Endothelial cell (in vitro differentiated cells): ENCODE measurements at regions not wholly inside any gene's neighbourhood (a gene's known extent, or its start where the extent isn't known, plus 50 kb on each side); places are given as distances from the start of the nearest gene placed in this dataset.

Experiments used
- DNase-seq: peaks from one replicate; pipeline ENCODE4 v3.0.0; 2021; ENCODE audit warnings: low spot score
- H3K27ac Mint-ChIP-seq: one replicate; pipeline ENCODE4 v1.8.0; 2021; ENCODE audit warnings: mixed read lengths, inconsistent platforms; ENCODE audit not compliant: unreplicated experiment
- H3K27me3 Mint-ChIP-seq: one replicate; pipeline ENCODE4 v1.8.0; 2021; ENCODE audit warnings: mild to moderate bottlenecking, moderate library complexity, mixed read lengths, inconsistent platforms; ENCODE audit not compliant: unreplicated experiment
- H3K36me3 Mint-ChIP-seq: one replicate; pipeline ENCODE4 v1.8.0; 2021; ENCODE audit warnings: mild to moderate bottlenecking, low read depth, mixed read lengths, inconsistent platforms; ENCODE audit not compliant: unreplicated experiment
- H3K4me1 Mint-ChIP-seq: one replicate; pipeline ENCODE4 v1.8.0; 2021; ENCODE audit warnings: mild to moderate bottlenecking, mixed read lengths, inconsistent platforms; ENCODE audit not compliant: unreplicated experiment
- H3K4me3 Mint-ChIP-seq: one replicate; pipeline ENCODE4 v1.8.0; 2021; ENCODE audit warnings: mild to moderate bottlenecking, mixed read lengths, inconsistent platforms; ENCODE audit not compliant: unreplicated experiment
- H3K9me3 Mint-ChIP-seq: one replicate; pipeline ENCODE4 v1.8.0; 2021; ENCODE audit warnings: mixed read lengths, inconsistent platforms; ENCODE audit not compliant: unreplicated experiment
- TF ChIP-seq, protein P1 (sequence below): fragments of 200-600 bp; sonication (generic); IDR thresholded peaks from one replicate; pipeline ENCODE4 v1.5.0; 2021; ENCODE audit warnings: antibody characterized with exemption; ENCODE audit not compliant: unreplicated experiment

DNA sequence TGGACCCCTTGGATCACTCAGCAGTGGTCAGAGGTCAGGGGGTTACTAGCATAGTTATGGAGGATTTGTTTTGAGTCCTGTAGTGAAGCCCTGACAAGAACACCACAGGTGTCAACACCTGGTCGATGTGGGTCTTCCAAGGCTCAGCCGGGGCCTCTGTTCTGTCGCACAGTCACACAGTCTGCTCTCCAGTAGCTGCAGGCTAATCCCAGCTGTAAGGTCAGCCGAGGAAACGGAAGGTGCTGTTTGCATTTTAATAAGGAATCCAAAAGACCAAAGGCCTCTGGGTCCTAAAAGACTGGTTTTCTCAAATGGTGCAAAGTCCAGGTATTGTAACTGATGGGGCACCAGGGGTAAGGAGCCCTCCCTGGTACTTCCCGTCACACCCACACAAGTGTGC lies 71.7 kb downstream of the RPLP1 start:
- Mint-ChIP-seq H3K4me1 (no peaks in the 10 kb centered on the region), H3K27me3 (peaks cover 2% of the 10 kb centered on the region), H3K36me3 (no peaks in the 10 kb centered on the region), H3K27ac (no peak overlapping the region), H3K9me3 (no peaks in the 10 kb centered on the region), H3K4me3 (no peak overlapping the region)
- TF ChIP-seq, protein P1, sequence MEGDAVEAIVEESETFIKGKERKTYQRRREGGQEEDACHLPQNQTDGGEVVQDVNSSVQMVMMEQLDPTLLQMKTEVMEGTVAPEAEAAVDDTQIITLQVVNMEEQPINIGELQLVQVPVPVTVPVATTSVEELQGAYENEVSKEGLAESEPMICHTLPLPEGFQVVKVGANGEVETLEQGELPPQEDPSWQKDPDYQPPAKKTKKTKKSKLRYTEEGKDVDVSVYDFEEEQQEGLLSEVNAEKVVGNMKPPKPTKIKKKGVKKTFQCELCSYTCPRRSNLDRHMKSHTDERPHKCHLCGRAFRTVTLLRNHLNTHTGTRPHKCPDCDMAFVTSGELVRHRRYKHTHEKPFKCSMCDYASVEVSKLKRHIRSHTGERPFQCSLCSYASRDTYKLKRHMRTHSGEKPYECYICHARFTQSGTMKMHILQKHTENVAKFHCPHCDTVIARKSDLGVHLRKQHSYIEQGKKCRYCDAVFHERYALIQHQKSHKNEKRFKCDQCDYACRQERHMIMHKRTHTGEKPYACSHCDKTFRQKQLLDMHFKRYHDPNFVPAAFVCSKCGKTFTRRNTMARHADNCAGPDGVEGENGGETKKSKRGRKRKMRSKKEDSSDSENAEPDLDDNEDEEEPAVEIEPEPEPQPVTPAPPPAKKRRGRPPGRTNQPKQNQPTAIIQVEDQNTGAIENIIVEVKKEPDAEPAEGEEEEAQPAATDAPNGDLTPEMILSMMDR = no peak
- no peak for DNase-seq

DNA sequence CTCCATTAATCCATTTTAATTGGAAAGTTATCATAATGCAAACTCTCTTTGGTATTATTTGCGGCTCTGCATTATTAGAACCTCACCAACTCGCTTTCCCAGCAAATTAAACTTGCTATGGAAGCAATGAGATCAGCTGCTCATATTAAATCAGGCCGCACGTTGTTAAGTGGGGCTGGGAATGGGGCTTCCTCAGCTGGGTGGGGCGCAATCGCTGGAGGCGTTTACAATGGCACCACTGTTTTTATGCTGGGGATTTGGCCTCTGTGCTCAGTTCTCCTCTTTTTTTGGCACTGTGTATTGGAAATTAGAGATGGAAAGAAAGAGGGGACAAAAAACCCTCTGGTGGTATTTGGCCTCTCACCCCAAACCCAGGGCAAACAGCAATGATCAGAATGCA lies 72.2 kb downstream of the RPLP1 start:
- no peak overlapping the region for H3K27ac Mint-ChIP-seq

DNA sequence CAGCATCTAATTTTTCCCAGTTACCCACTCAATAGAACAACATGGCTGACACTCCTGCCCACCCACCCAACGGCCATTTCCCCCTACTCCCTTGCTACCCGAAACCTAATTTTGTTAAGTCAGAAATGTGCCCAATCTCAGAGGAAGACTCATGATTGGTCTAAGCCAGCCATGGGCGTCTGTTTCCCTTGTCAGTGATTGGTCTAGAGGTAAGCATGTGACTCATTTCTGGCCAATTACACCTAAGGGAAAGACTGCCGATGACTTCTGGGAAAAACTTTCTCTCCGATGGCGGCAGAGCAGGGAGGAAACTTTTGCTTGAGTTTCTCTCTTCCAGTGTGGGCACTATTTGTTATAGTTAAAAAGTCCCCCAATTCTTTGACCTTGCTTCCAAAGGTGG lies 72.9 kb downstream of the RPLP1 start:
- H3K4me1 Mint-ChIP-seq = peaks cover 10% of the 10 kb centered on the region
- no peak for DNase-seq
- H3K9me3 Mint-ChIP-seq = no peaks in the 10 kb centered on the region
- no peak overlapping the region for H3K4me3 Mint-ChIP-seq
- H3K27me3 Mint-ChIP-seq = peaks cover 6% of the 10 kb centered on the region
- TF ChIP-seq, protein P1 = no peak
- H3K36me3 Mint-ChIP-seq = no peaks in the 10 kb centered on the region
- no peak overlapping the region for H3K27ac Mint-ChIP-seq

More for the DNA sequence above, 72.2 kb downstream of the RPLP1 start:
- peaks cover 2% of the 10 kb centered on the region for H3K4me1 Mint-ChIP-seq
- no peak for DNase-seq
- no peaks in the 10 kb centered on the region for H3K36me3 Mint-ChIP-seq
- peaks cover 6% of the 10 kb centered on the region for H3K27me3 Mint-ChIP-seq
- H3K9me3 Mint-ChIP-seq = no peaks in the 10 kb centered on the region
- no peak overlapping the region for H3K4me3 Mint-ChIP-seq
- TF ChIP-seq, protein P1 = no peak

DNA sequence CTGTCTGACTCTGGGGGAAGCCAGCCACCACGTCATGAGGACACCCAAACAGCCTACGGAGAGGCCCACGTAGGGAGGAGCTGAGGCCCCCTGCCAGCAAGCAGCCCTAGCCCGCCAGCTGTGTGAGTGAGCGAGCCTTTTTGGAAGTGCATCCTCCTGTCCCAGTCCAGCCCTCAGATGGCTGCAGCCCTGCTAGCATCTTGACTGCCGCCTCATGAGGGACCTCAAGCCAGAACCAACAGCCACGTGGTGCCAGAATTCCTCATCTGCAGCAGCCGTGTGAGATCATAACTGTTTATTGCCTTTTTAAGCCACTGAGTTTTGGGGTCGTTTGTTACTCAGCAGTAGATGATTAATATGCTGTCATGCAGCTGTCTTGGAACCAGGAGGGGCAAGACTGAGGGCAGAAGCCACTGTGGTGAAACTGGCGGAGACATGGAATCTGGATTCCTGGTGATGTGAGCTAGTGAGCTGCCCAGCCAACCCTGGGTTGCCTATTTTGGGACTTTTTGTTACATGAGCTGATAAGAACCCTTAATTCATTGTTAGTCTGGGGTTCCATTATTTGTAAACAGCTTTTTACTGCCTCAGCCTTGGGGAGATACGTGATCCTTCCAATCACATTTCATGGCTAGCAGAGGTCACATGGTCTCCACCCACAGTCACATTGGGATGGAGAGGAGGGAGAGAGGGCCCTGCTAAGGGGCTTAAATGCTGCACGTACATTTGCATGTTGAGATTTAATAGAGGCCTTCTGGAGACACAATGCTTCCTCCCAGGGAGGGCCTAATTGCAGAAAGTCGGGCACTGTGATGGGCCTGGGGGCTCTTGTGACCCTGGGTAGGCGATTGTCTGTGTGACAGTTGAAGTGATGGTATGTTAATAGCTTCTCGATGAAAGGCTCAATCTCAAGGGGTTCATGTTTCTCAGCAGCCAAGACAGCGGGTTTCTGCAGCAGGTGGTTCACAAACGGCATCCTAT lies 73.8 kb downstream of the RPLP1 start:
- no peaks in the 10 kb centered on the region for H3K36me3 Mint-ChIP-seq
- H3K27me3 Mint-ChIP-seq = peaks cover 6% of the 10 kb centered on the region
- H3K27ac Mint-ChIP-seq = no peak overlapping the region
- H3K9me3 Mint-ChIP-seq = no peaks in the 10 kb centered on the region
- no peak for DNase-seq
- peaks cover 10% of the 10 kb centered on the region for H3K4me1 Mint-ChIP-seq
- H3K4me3 Mint-ChIP-seq = no peak overlapping the region
- TF ChIP-seq, protein P1 = no peak

DNA sequence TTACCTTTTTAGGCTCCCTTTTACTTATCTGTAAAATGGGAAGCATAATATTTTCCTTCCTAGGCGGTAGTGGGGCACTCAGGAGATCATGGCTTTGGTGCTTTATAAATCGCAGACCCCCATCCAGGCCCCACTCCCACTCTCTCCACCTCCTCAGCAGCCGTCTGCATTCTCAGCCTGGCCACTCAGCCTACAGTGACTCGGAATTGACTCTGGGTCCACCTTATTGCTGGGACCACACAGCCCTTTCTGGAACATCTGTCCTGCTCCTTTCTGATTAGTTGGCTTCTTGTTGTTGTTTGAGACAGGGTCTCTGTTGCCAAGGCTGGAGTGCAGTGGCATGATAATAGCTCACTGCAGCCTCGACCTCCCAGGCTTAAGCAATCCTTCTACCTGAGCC lies 76.5 kb downstream of the RPLP1 start:
- H3K9me3 Mint-ChIP-seq = no peaks in the 10 kb centered on the region
- H3K27ac Mint-ChIP-seq = no peak overlapping the region
- no peaks in the 10 kb centered on the region for H3K36me3 Mint-ChIP-seq
- no peak overlapping the region for H3K4me3 Mint-ChIP-seq
- DNase-seq = no peak
- TF ChIP-seq, protein P1 = no peak
- peaks cover 10% of the 10 kb centered on the region for H3K4me1 Mint-ChIP-seq
- peaks cover 6% of the 10 kb centered on the region for H3K27me3 Mint-ChIP-seq
